ENCODE measurements at regions not wholly inside any gene's neighbourhood (a gene's known extent, or its start where the extent isn't known, plus 50 kb on each side); places are given as distances from the start of the nearest gene placed in this dataset.

- TF ChIP-seq EZH2phosphoT487 (IDR thresholded peaks at IDR 0.05; ENCODE audit: low read depth, severe bottlenecking, unreplicated experiment) (no peak), CTCF (IDR thresholded peaks at IDR 0.05; ENCODE audit: poor library complexity) (no peak)
Measured at GRCh38 chr9:108655818-108656217, 200.0 kb downstream of the ACTL7B start.
